Rectal smooth muscle tissue (tissue), 1 donor: ENCODE measurements at regions not wholly inside any gene's neighbourhood (a gene's known extent, or its start where the extent isn't known, plus 50 kb on each side); places are given as distances from the start of the nearest gene placed in this dataset.

Source experiments
- H3K27ac ChIP-seq: one replicate; pipeline ENCODE4 v1.7.0; 2013; ENCODE audit warnings: low read depth, low read length, inconsistent platforms
- H3K27me3 ChIP-seq: one replicate; pipeline ENCODE4 v1.7.0; 2013; ENCODE audit warnings: low read length; ENCODE audit not compliant: control insufficient read depth, insufficient read depth
- H3K36me3 ChIP-seq: one replicate; pipeline ENCODE4 v1.7.0; 2013; ENCODE audit warnings: low read length; ENCODE audit not compliant: control insufficient read depth, insufficient read depth
- H3K4me1 ChIP-seq: one replicate; pipeline ENCODE4 v1.7.0; 2013; ENCODE audit warnings: low read length; ENCODE audit not compliant: control insufficient read depth, insufficient read depth
- H3K4me3 ChIP-seq: one replicate; pipeline ENCODE4 v1.7.0; 2013; ENCODE audit warnings: low read length
- H3K9ac ChIP-seq: one replicate; pipeline ENCODE4 v1.7.0; 2013; ENCODE audit warnings: low read length

DNA sequence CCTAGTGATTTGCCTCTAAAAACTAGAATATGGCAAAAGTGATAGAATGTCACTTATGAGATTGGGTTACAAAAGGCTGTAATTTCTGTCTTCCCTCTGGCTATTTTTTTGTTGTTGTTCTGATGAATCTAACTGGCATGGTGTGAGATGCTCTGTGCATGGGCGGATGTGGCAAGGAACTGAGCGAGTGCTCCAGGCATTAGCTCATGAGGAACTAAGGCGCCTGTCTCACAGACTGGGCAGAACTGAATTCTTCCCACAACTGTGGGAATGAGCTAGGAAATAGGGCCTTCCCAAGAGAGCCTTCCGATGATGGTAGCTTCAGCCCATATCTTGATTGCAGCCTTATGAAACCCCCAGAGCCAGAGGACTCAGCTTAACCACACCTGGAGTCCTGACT lies 222.5 kb downstream of the NR2F2 start:
- H3K36me3 ChIP-seq: no peaks in the 10 kb centered on the region
- no peak overlapping the region for H3K27ac ChIP-seq
- no peaks in the 10 kb centered on the region for H3K27me3 ChIP-seq
- no peak overlapping the region for H3K4me3 ChIP-seq
- H3K9ac ChIP-seq: no peak overlapping the region
- no peaks in the 10 kb centered on the region for H3K4me1 ChIP-seq

DNA sequence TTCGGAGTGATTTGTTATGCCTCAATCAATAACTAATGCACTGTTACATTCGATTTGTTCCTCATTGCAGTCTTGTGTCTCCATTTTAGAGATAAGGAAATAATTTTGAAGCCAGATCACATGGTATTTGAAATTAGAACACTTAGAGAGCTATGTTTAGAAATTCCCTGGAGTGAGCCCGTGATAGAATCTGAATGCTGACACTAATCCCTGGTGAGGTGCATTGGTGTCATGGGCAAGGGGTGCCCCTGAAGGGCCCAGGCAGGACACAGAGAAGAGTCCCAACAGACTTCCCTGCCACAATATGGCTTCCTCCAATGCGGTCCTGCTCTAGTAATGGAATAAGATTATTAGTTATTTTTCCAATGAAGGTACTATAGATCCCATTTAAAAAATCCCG lies 223.0 kb downstream of the NR2F2 start:
- H3K27me3 ChIP-seq: no peaks in the 10 kb centered on the region
- H3K4me3 ChIP-seq: no peak overlapping the region
- no peaks in the 10 kb centered on the region for H3K4me1 ChIP-seq
- H3K9ac ChIP-seq: no peak overlapping the region
- H3K27ac ChIP-seq: no peak overlapping the region
- no peaks in the 10 kb centered on the region for H3K36me3 ChIP-seq

- Histone ChIP-seq H3K27ac (no peak overlapping the region), H3K27me3 (no peaks in the 10 kb centered on the region), H3K9ac (no peak overlapping the region), H3K36me3 (no peaks in the 10 kb centered on the region), H3K4me1 (no peaks in the 10 kb centered on the region), H3K4me3 (no peak overlapping the region)
Observed at GRCh38 chr15:96553931-96554330, 223.4 kb downstream of the NR2F2 start.

- H3K9ac ChIP-seq: no peak overlapping the region
- no peak overlapping the region for H3K27ac ChIP-seq
- no peaks in the 10 kb centered on the region for H3K27me3 ChIP-seq
- no peaks in the 10 kb centered on the region for H3K36me3 ChIP-seq
- no peaks in the 10 kb centered on the region for H3K4me1 ChIP-seq
- H3K4me3 ChIP-seq: no peak overlapping the region
Observed at GRCh38 chr15:96554541-96554940, 224.0 kb downstream of the NR2F2 start.

DNA sequence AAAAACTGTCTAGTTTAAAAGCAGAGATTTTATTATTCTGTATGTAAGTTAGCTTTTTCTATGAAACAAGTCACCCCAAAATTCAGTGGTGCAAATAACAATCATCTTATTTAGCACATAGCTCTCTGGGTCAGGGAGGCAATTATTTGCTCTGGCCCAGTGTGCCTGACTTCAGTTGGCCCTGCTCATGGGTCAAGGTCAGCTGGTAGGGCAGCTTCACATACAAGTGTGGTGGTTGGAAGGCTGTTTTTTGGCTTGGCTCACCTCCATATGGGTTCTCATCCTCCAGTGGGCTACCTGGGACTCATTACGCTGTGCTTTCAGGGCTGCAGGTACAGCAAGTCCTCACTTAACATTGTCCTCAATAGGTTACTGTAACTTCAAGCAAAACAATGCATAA lies 228.6 kb downstream of the NR2F2 start:
- Histone ChIP-seq H3K27me3 (no peaks in the 10 kb centered on the region), H3K9ac (no peak overlapping the region), H3K4me3 (no peak overlapping the region), H3K36me3 (no peaks in the 10 kb centered on the region), H3K4me1 (no peaks in the 10 kb centered on the region), H3K27ac (no peak overlapping the region)

DNA sequence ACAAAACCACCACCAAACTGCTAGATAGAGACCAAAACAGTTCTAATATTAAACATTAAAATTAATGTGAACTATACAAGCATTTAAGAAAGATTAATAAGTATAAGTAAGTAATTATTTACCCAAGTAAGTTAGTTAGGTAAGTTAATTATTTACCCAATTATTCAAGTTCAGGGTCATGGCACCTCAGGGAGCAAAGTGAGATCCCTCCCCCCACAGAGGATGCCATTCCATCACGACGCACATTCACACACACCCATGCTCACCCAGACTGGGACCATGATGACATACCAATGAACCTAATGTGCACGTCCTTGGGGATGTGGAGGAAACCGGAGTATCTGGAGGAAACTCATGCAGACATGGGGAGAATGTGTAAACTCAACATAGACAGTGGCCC lies 229.1 kb downstream of the NR2F2 start:
- Histone ChIP-seq H3K36me3 (no peaks in the 10 kb centered on the region), H3K4me1 (no peaks in the 10 kb centered on the region), H3K27me3 (no peaks in the 10 kb centered on the region), H3K9ac (no peak overlapping the region), H3K27ac (no peak overlapping the region), H3K4me3 (no peak overlapping the region)

GRCh38 chr15:96560246-96560895 lies 229.9 kb downstream of the NR2F2 start:
- no peak overlapping the region for H3K9ac ChIP-seq
- no peaks in the 10 kb centered on the region for H3K36me3 ChIP-seq
- H3K27me3 ChIP-seq: no peaks in the 10 kb centered on the region
- H3K4me3 ChIP-seq: no peak overlapping the region
- H3K27ac ChIP-seq: no peak overlapping the region
- H3K4me1 ChIP-seq: no peaks in the 10 kb centered on the region

DNA sequence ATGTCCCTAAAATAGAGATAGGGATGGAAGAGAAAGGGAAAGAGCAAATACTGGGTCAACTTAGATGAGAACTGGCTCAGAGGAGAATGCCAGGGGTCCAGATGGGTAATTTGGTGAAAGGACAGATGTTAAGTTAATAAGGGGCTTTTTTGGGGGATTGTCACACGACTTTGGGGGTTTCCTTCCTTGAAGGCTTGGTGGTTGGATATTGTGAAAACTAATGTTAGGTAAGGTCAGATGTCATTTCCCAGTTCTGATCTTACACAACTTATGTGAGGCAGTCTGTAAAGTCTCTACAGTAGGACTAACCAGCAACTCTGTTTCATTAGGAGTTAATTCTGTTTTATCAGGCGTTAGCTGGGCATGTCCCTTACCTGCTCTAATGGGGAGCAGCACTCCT lies 231.1 kb downstream of the NR2F2 start:
- H3K27ac ChIP-seq: no peak overlapping the region
- no peaks in the 10 kb centered on the region for H3K27me3 ChIP-seq
- no peak overlapping the region for H3K9ac ChIP-seq
- H3K4me3 ChIP-seq: no peak overlapping the region
- no peaks in the 10 kb centered on the region for H3K4me1 ChIP-seq
- no peaks in the 10 kb centered on the region for H3K36me3 ChIP-seq

- H3K36me3 ChIP-seq: no peaks in the 10 kb centered on the region
- no peaks in the 10 kb centered on the region for H3K27me3 ChIP-seq
- no peaks in the 10 kb centered on the region for H3K4me1 ChIP-seq
- H3K9ac ChIP-seq: no peak overlapping the region
- H3K27ac ChIP-seq: no peak overlapping the region
- H3K4me3 ChIP-seq: no peak overlapping the region
Observed at GRCh38 chr15:96564546-96564945, 234.0 kb downstream of the NR2F2 start.

- no peak overlapping the region for H3K9ac ChIP-seq
- H3K4me3 ChIP-seq: no peak overlapping the region
Observed at GRCh38 chr15:96565266-96565665, 234.8 kb downstream of the NR2F2 start.

GRCh38 chr15:96574782-96575181 lies 244.3 kb downstream of the NR2F2 start:
- H3K4me3 ChIP-seq: no peak overlapping the region

More at GRCh38 chr15:96565266-96565665, 234.8 kb downstream of the NR2F2 start:
- no peak overlapping the region for H3K27ac ChIP-seq
- H3K27me3 ChIP-seq: no peaks in the 10 kb centered on the region
- no peaks in the 10 kb centered on the region for H3K36me3 ChIP-seq
- no peaks in the 10 kb centered on the region for H3K4me1 ChIP-seq

GRCh38 chr15:96576596-96576995 lies 246.1 kb downstream of the NR2F2 start:
- no peak overlapping the region for H3K9ac ChIP-seq
- no peaks in the 10 kb centered on the region for H3K36me3 ChIP-seq
- H3K27ac ChIP-seq: no peak overlapping the region
- no peaks in the 10 kb centered on the region for H3K4me1 ChIP-seq
- no peaks in the 10 kb centered on the region for H3K27me3 ChIP-seq
- H3K4me3 ChIP-seq: no peak overlapping the region

More at GRCh38 chr15:96574782-96575181, 244.3 kb downstream of the NR2F2 start:
- no peak overlapping the region for H3K9ac ChIP-seq
- no peaks in the 10 kb centered on the region for H3K4me1 ChIP-seq
- H3K27ac ChIP-seq: no peak overlapping the region
- no peaks in the 10 kb centered on the region for H3K27me3 ChIP-seq
- no peaks in the 10 kb centered on the region for H3K36me3 ChIP-seq

GRCh38 chr15:96578393-96578792 lies 247.9 kb downstream of the NR2F2 start:
- H3K4me1 ChIP-seq: no peaks in the 10 kb centered on the region
- H3K27me3 ChIP-seq: no peaks in the 10 kb centered on the region
- H3K4me3 ChIP-seq: no peak overlapping the region
- no peaks in the 10 kb centered on the region for H3K36me3 ChIP-seq
- no peak overlapping the region for H3K27ac ChIP-seq
- no peak overlapping the region for H3K9ac ChIP-seq
